H1 (cell line): ENCODE measurements at regions not wholly inside any gene's neighbourhood (a gene's known extent, or its start where the extent isn't known, plus 50 kb on each side); places are given as distances from the start of the nearest gene placed in this dataset.

ENCODE experiments used
- CTCF ChIA-PET: fragments of 300-600 bp; sonication (Branson Sonifier 250); formaldehyde crosslinking; loops from one replicate; lab custom pipeline; 2021; ENCODE audit not compliant: partially characterized antibody; lab: Charles Lee
- POLR2A ChIA-PET: fragments of 300-600 bp; sonication (Branson Sonifier 250); formaldehyde crosslinking; loops from one replicate; lab custom pipeline; 2021; ENCODE audit warnings: inconsistent platforms; ENCODE audit not compliant: partially characterized antibody; lab: Charles Lee
- DNase-seq, 2 experiments: peaks; one replicate each; pipeline versions ENCODE4 v3.0.0 to v3.0.0-alpha.2; 2010 to 2022; ENCODE audit warnings: low spot score in 2 of 2, low read depth in 1 of 2, mixed read lengths in 1 of 2
- FAIRE-seq: peaks from 2 replicates; lab custom pipeline; 2011; peaks lifted over from hg19 to GRCh38; lab: Jason Lieb, UNC
- H2AFZ ChIP-seq: 2 replicates; pipeline ENCODE4 v1.8.1; 2012; ENCODE audit warnings: low read length, inconsistent platforms
- H2AK5ac ChIP-seq: 2 replicates; pipeline ENCODE4 v1.6.1; 2013; ENCODE audit warnings: low read depth, low read length
- H2BK120ac ChIP-seq: replicated peaks from 2 replicates; pipeline ENCODE3; 2013; ENCODE audit warnings: low read depth, low read length, inconsistent platforms
- H2BK12ac ChIP-seq: 2 replicates; pipeline ENCODE4 v1.6.1; 2013; ENCODE audit warnings: low read depth, low read length
- H2BK15ac ChIP-seq: 2 replicates; pipeline ENCODE4 v1.6.1; 2013; ENCODE audit warnings: low read length
- H2BK20ac ChIP-seq: 2 replicates; pipeline ENCODE4 v1.6.1; 2013; ENCODE audit warnings: low read length
- H2BK5ac ChIP-seq: 2 replicates; pipeline ENCODE4 v1.6.1; 2013; ENCODE audit warnings: low read depth, low read length
- H3K14ac ChIP-seq: 2 replicates; pipeline ENCODE4 v1.6.1; 2013; ENCODE audit warnings: inconsistent platforms; ENCODE audit not compliant: insufficient read length
- H3K18ac ChIP-seq: 2 replicates; pipeline ENCODE4 v1.6.1; 2013; ENCODE audit warnings: low read length; ENCODE audit errors: extremely low read depth
- H3K23ac ChIP-seq: 2 replicates; pipeline ENCODE4 v1.6.1; 2013; ENCODE audit warnings: inconsistent platforms; ENCODE audit not compliant: insufficient read length
- H3K23me2 ChIP-seq: 2 replicates; pipeline ENCODE4 v1.6.1; 2013; ENCODE audit warnings: low read depth, low read length
- H3K27ac ChIP-seq: 2 replicates; pipeline ENCODE4 v1.6.1; 2011; ENCODE audit warnings: low read depth, low read length, inconsistent platforms
- H3K27me3 ChIP-seq, 4 experiments: replicated peaks in 1 of 4; 1 replicate in 1 of 4; 2 replicates in 3 of 4; pipeline versions ENCODE4 v1.6.1 to v1.8.1; 2011 to 2013; ENCODE audit warnings: low read length in 3 of 4, mild to moderate bottlenecking in 3 of 4, inconsistent platforms in 2 of 4, mixed read lengths in 2 of 4, moderate library complexity in 1 of 4; ENCODE audit not compliant: control insufficient read depth in 3 of 4, insufficient read depth in 3 of 4; ENCODE audit errors: extremely low read depth in 1 of 4
- H3K36me3 ChIP-seq, 4 experiments: 2 replicates each; pipeline versions ENCODE4 v1.6.1 to v1.8.1; 2011 to 2013; ENCODE audit warnings: mild to moderate bottlenecking in 4 of 4, low read length in 3 of 4, moderate library complexity in 2 of 4, control low read depth in 1 of 4, inconsistent platforms in 1 of 4; ENCODE audit not compliant: insufficient read depth in 4 of 4, control insufficient read depth in 2 of 4
- H3K4ac ChIP-seq: replicated peaks from 2 replicates; pipeline ENCODE3; 2013; ENCODE audit warnings: low read length, low read depth, mixed read lengths, inconsistent platforms; ENCODE audit not compliant: insufficient read length
- H3K4me1 ChIP-seq, 4 experiments: replicated peaks in 1 of 4; 1 replicate in 1 of 4; 2 replicates in 3 of 4; pipeline versions ENCODE4 v1.6.1 to v1.8.1; 2011 to 2013; ENCODE audit warnings: low read length in 3 of 4, inconsistent platforms in 2 of 4, mixed read lengths in 1 of 4; ENCODE audit not compliant: insufficient read depth in 4 of 4, control insufficient read depth in 3 of 4
- H3K4me2 ChIP-seq, 2 experiments: 2 replicates each; pipeline versions ENCODE4 v1.6.1 to v1.8.1; 2011 to 2013; ENCODE audit warnings: low read depth in 2 of 2, low read length in 2 of 2, control low read depth in 1 of 2, inconsistent platforms in 1 of 2, mild to moderate bottlenecking in 1 of 2; ENCODE audit not compliant: insufficient read depth in 1 of 2
- H3K4me3 ChIP-seq, 4 experiments: fragments of 200-600, 300-600 bp in 1 of 4; sonication (generic), shearing (Covaris generic), sonication (Bioruptor Twin) in 1 of 4; 2 replicates each; pipeline versions ENCODE4 v1.5.1 to v1.8.1; 2011 to 2016; ENCODE audit warnings: low read length in 4 of 4, low read depth in 3 of 4, control low read depth in 2 of 4, inconsistent platforms in 2 of 4, mild to moderate bottlenecking in 2 of 4, mixed read lengths in 1 of 4, moderate library complexity in 1 of 4; ENCODE audit not compliant: insufficient read depth in 2 of 4; ENCODE audit errors: extremely low read depth in 1 of 4
- H3K56ac ChIP-seq: replicated peaks from 2 replicates; pipeline ENCODE3; 2013; ENCODE audit warnings: low read depth, mild to moderate bottlenecking, mixed read lengths, low read length, inconsistent platforms; ENCODE audit not compliant: insufficient read length
- H3K79me1 ChIP-seq: 2 replicates; pipeline ENCODE4 v1.6.1; 2013; ENCODE audit warnings: low read depth, low read length, control low read depth
- H3K79me2 ChIP-seq, 2 experiments: 2 replicates each; pipeline versions ENCODE4 v1.6.1 to v1.8.1; 2012 to 2013; ENCODE audit warnings: low read length in 2 of 2, mild to moderate bottlenecking in 2 of 2, inconsistent platforms in 1 of 2; ENCODE audit not compliant: insufficient read depth in 2 of 2, control insufficient read depth in 1 of 2
- H3K9ac ChIP-seq, 4 experiments: replicated peaks in 1 of 4; 1 replicate in 1 of 4; 2 replicates in 3 of 4; pipeline versions ENCODE4 v1.6.1 to v1.8.1; 2011 to 2013; ENCODE audit warnings: low read depth in 3 of 4, low read length in 3 of 4, control low read depth in 2 of 4, mild to moderate bottlenecking in 2 of 4, moderate library complexity in 2 of 4, inconsistent platforms in 1 of 4; ENCODE audit errors: extremely low read depth in 1 of 4
- H3K9me3 ChIP-seq, 2 experiments: 2 replicates each; pipeline versions ENCODE4 v1.6.1 to v1.8.1; 2012 to 2013; ENCODE audit warnings: mild to moderate bottlenecking in 2 of 2, moderate library complexity in 2 of 2, control low read depth in 1 of 2, inconsistent platforms in 1 of 2, low read depth in 1 of 2, low read length in 1 of 2, mixed read lengths in 1 of 2; ENCODE audit not compliant: insufficient read depth in 2 of 2
- H4K20me1 ChIP-seq, 2 experiments: replicated peaks in 1 of 2; 2 replicates each; pipeline versions ENCODE3 to v1.8.1; 2011 to 2013; ENCODE audit warnings: inconsistent platforms in 2 of 2, low read length in 2 of 2, mild to moderate bottlenecking in 1 of 2; ENCODE audit not compliant: insufficient read depth in 2 of 2, control insufficient read depth in 1 of 2
- H4K5ac ChIP-seq: 2 replicates; pipeline ENCODE4 v1.6.1; 2013; ENCODE audit warnings: low read length, low read depth, mixed read lengths, inconsistent platforms; ENCODE audit not compliant: insufficient read length
- H4K8ac ChIP-seq: 2 replicates; pipeline ENCODE4 v1.8.0; 2013; ENCODE audit warnings: mild to moderate bottlenecking, moderate library complexity, low read length, inconsistent platforms; ENCODE audit not compliant: insufficient read depth; ENCODE audit errors: extremely low read depth
- H4K91ac ChIP-seq: replicated peaks from 2 replicates; pipeline ENCODE3; 2013; ENCODE audit warnings: low read length, mixed read lengths, inconsistent platforms; ENCODE audit not compliant: insufficient read length
- ASH2L ChIP-seq: fragments of 200-600, 300-600 bp; sonication (generic); IDR thresholded peaks from one replicate; pipeline ENCODE4 v1.7.1; 2017; ENCODE audit warnings: low read length
- EGR1 ChIP-seq: IDR thresholded peaks from 2 replicates; pipeline ENCODE4 v1.6.1; 2011; ENCODE audit warnings: low read depth, low read length, borderline replicate concordance
- EP300 ChIP-seq, 2 experiments: IDR thresholded peaks; 1 replicate in 1 of 2; 2 replicates in 1 of 2; pipeline ENCODE4 v1.6.1; 2011 to 2012; ENCODE audit warnings: low read depth in 2 of 2, low read length in 2 of 2, mild to moderate bottlenecking in 2 of 2, borderline replicate concordance in 1 of 2, inconsistent platforms in 1 of 2, moderate library complexity in 1 of 2
- GTF2F1 ChIP-seq: IDR thresholded peaks from 2 replicates; pipeline ENCODE4 v1.6.1; 2012; ENCODE audit warnings: low read depth, low read length, improper control_type of control experiment, borderline replicate concordance
- JUND ChIP-seq: IDR thresholded peaks from 2 replicates; pipeline ENCODE4 v1.6.1; 2011; ENCODE audit warnings: mild to moderate bottlenecking, improper control_type of control experiment, low read length
- MAX ChIP-seq: IDR thresholded peaks from 2 replicates; pipeline ENCODE4 v1.6.1; 2012; ENCODE audit warnings: inconsistent platforms
- POLR2A ChIP-seq, 2 experiments: IDR thresholded peaks; 1 replicate in 1 of 2; 2 replicates in 1 of 2; pipeline ENCODE4 v1.6.1; 2011; ENCODE audit warnings: low read depth in 2 of 2, low read length in 2 of 2, mild to moderate bottlenecking in 2 of 2; ENCODE audit errors: control extremely low read depth in 1 of 2
- POLR2AphosphoS5 ChIP-seq: IDR thresholded peaks from 2 replicates; pipeline ENCODE4 v1.6.1; 2011; ENCODE audit warnings: low read depth, low read length
- POU5F1 ChIP-seq: IDR thresholded peaks from 2 replicates; pipeline ENCODE4 v1.6.1; 2011; ENCODE audit warnings: low read depth, mild to moderate bottlenecking, low read length, moderate library complexity
- SIRT6 ChIP-seq: IDR thresholded peaks from one replicate; pipeline ENCODE4 v1.7.1; 2012; ENCODE audit warnings: low read length, inconsistent platforms
- SP1 ChIP-seq: IDR thresholded peaks from 2 replicates; pipeline ENCODE4 v1.6.1; 2011; ENCODE audit warnings: low read depth, low read length
- SP4 ChIP-seq: IDR thresholded peaks from 2 replicates; pipeline ENCODE4 v1.6.1; 2012; ENCODE audit warnings: low read length, inconsistent platforms
- TAF7 ChIP-seq: optimal IDR thresholded peaks from 2 replicates; pipeline ENCODE3; 2011; ENCODE audit warnings: low read depth, mild to moderate bottlenecking, inconsistent platforms, low read length, moderate library complexity, borderline replicate concordance
- TBP ChIP-seq: IDR thresholded peaks from 2 replicates; pipeline ENCODE4 v1.6.1; 2011; ENCODE audit warnings: low read depth, low read length, improper control_type of control experiment
- YY1 ChIP-seq: IDR thresholded peaks from 2 replicates; pipeline ENCODE4 v1.6.1; 2011; ENCODE audit warnings: low read depth, mild to moderate bottlenecking, low read length
- WGBS, 2 experiments: shearing (Covaris generic) in 1 of 2; methylation state at CpG; one replicate each; pipeline versions ENCODE4 v1.1.6 to v1.1.7; 2013 to 2015; ENCODE audit warnings: low lambda C conversion rate in 2 of 2, mixed read lengths in 2 of 2, inconsistent platforms in 1 of 2, low coverage in 1 of 2, missing lambda C conversion rate in 1 of 2; ENCODE audit not compliant: insufficient replicate concordance in 2 of 2, insufficient coverage in 1 of 2, insufficient read length in 1 of 2; ENCODE audit errors: extremely low coverage in 1 of 2, missing lambda C conversion rate in 1 of 2; 5-methylcytosine and 5-hydroxymethylcytosine counted together

- H4K91ac ChIP-seq: no peak overlapping the region
- H2AK5ac ChIP-seq: no peak overlapping the region
- no peak overlapping the region for H3K23ac ChIP-seq
- H3K27ac ChIP-seq: peak overlapping the region; percentile 55
- no peaks in the 10 kb centered on the region for H3K79me2 ChIP-seq
- H2BK20ac ChIP-seq: no peak overlapping the region
- WGBS, 2 experiments: 25% methylated on average over 4 of the region's 4 CpGs; no CpG with 5 or more reads in 1 of the 2 experiments
- no peak overlapping the region for H2BK120ac ChIP-seq
- no peak overlapping the region for H3K9ac ChIP-seq
- no peaks in the 10 kb centered on the region for H3K23me2 ChIP-seq
- H2BK15ac ChIP-seq: no peak overlapping the region
- no peaks in the 10 kb centered on the region for H3K36me3 ChIP-seq
- H4K20me1 ChIP-seq: no peaks in the 10 kb centered on the region
- H3K4me3 ChIP-seq: peak overlapping the region in 1 of 4 experiments; percentile 17; a peak in 1 of 8 replicates
- peaks cover 0 to 22% (median 5%) of the 10 kb centered on the region in 4 experiments; a peak in 5 of 7 replicates for H3K4me1 ChIP-seq
- H3K4ac ChIP-seq: no peak overlapping the region
- no peak overlapping the region for H2AFZ ChIP-seq
- H4K8ac ChIP-seq: no peak overlapping the region
- 0 out of 2 replicates have a peak overlapping the region, but pooled peaks have one; percentile 30 for H2BK5ac ChIP-seq
- H3K56ac ChIP-seq: no peak overlapping the region
- no peaks in the 10 kb centered on the region for H3K9me3 ChIP-seq
- H3K18ac ChIP-seq: no peak overlapping the region
- peak; percentile 78 for FAIRE-seq
- peak overlapping the region; percentile 23 to 36; a peak in 2 of 4 replicates for H3K4me2 ChIP-seq
- H3K27me3 ChIP-seq: no peaks in the 10 kb centered on the region
- H3K14ac ChIP-seq: no peak overlapping the region
- H3K79me1 ChIP-seq: no peaks in the 10 kb centered on the region
- ChIA-PET CTCF (no interaction called here), POLR2A (no interaction called here)
- H2BK12ac ChIP-seq: no peak overlapping the region
- peak overlapping the region; percentile 24 for H4K5ac ChIP-seq
- peak in 1 of 2 experiments; percentile 56 for DNase-seq
- TF ChIP-seq SP1 (peak; percentile 61), MAX (no peak), POLR2AphosphoS5 (no peak), YY1 (0 out of 2 replicates have a peak, but pooled peaks have one; percentile 30), POU5F1 (no peak), EGR1 (no peak), POLR2A (IDR thresholded peaks at IDR 0.05; ENCODE audit: control extremely low read depth in 1 of 2, low read depth in 2 of 2, low read length in 2 of 2) (no peak), GTF2F1 (no peak), EP300 (IDR thresholded peaks at IDR 0.05; ENCODE audit: borderline replicate concordance in 1 of 2, low read depth in 2 of 2, low read length in 2 of 2) (0 out of 3 replicates have a peak, but pooled peaks of 1 of the 2 experiments have one; percentile 48), TBP (no peak), ASH2L (peak; percentile 42), SIRT6 (no peak), TAF7 (no peak), SP4 (no peak), JUND (peak; percentile 90)
Observed at GRCh38 chr13:47112205-47112902, 215.5 kb upstream of the HTR2A start.
